ENCODE measurements at regions not wholly inside any gene's neighbourhood (a gene's known extent, or its start where the extent isn't known, plus 50 kb on each side); places are given as distances from the start of the nearest gene placed in this dataset.
"Not testable (repeated sequence)": the region's sequence is repeated elsewhere in the genome, so short reads cannot be mapped to it uniquely, and the experiment has no call there.

- CTCF ChIA-PET: no interaction called here
- POLR2A ChIA-PET: no interaction called here
Observed at GRCh38 chr20:56893226-56893917, 264.3 kb downstream of the TFAP2C start.

GRCh38 chr20:56896447-56896846, 267.3 kb downstream of the TFAP2C start:
- DNase-seq: no peak
- intact Hi-C loops (cut with micrococcal nuclease): no loop called here
- peaks cover 2% of the 10 kb centered on the region for H3K36me3 Mint-ChIP-seq
- CTCF ChIA-PET: no interaction called here
- H3K27me3 Mint-ChIP-seq: peaks cover 2% of the 10 kb centered on the region
- H3K27ac Mint-ChIP-seq: no peak overlapping the region
- POLR2A ChIA-PET: no interaction called here
- H3K4me3 Mint-ChIP-seq: no peak overlapping the region
- H3K4me1 Mint-ChIP-seq (ENCODE audit: low read depth): peaks cover 8% of the 10 kb centered on the region
- no peaks in the 10 kb centered on the region for H3K9me3 Mint-ChIP-seq

More at GRCh38 chr20:56893226-56893917, 264.3 kb downstream of the TFAP2C start:
- DNase-seq: peak; percentile 45
- H3K4me3 Mint-ChIP-seq: no peak overlapping the region
- peak overlapping the region; percentile 42 for H3K27ac Mint-ChIP-seq
- H3K9me3 Mint-ChIP-seq: no peaks in the 10 kb centered on the region
- intact Hi-C loops (cut with micrococcal nuclease): no loop called here
- peaks cover 2% of the 10 kb centered on the region for H3K36me3 Mint-ChIP-seq
- H3K27me3 Mint-ChIP-seq: no peaks in the 10 kb centered on the region
- H3K4me1 Mint-ChIP-seq (ENCODE audit: low read depth): peaks cover 8% of the 10 kb centered on the region

DNA sequence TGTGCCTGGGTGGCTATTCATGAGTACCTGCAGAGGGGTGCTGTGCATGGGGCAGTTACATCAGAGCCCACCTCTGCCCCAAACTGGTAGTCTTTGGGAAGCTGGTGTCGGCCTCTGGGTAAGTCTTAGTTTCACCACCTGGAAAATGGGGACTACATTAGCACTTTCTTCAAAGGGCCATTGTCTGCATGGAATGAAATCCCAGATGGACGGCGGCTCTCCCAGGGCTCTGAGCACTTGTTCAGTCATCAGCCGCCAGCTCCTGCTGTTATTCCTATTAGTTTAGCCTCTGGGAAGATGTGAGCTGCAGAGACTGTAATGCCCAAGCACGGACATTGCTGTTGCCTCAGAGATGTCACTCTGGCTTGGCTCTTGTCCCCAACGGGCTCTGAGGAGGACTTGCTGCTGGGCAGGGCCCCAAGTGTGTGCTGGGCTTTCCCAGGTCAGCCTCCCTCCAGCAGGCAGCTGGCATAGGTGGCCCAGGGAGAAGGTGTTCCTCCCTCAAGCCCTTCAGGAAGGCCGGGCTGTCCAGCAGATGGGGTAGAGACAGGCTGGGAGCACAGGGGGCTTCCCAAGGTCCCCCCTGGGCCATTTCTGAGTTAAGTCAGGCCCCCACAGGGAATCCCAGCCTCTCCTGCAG, 268.3 kb downstream of the TFAP2C start:
- POLR2A ChIA-PET: no interaction called here

DNA sequence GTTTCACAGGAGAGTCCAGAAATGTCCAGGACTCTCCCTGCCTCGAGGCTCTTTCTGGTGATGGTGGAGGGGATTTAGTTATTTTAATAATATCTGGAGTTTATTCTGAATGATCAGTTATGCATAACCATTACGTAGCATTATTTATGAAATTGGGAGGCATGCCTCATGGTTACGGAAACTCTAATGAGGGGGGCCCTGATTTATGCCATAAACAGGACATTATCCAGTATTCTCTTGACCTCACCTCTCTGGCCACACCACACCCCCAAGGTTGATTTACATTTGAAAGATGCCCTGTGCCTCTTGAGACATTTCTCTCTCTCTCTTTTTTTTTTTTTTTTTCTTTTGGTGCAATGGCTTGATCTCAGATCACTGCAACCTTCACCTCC, 268.8 kb downstream of the TFAP2C start:
- Mint-ChIP-seq H3K27me3 (peaks cover 2% of the 10 kb centered on the region), H3K4me1 (ENCODE audit: low read depth) (peaks cover 8% of the 10 kb centered on the region), H3K36me3 (no peaks in the 10 kb centered on the region), H3K9me3 (no peaks in the 10 kb centered on the region), H3K27ac (no peak overlapping the region), H3K4me3 (no peak overlapping the region)
- DNase-seq: no peak
- intact Hi-C loops (cut with micrococcal nuclease): no loop called here
- CTCF ChIA-PET: no interaction called here
- POLR2A ChIA-PET: no interaction called here

More for the DNA sequence above, 268.3 kb downstream of the TFAP2C start:
- intact Hi-C loops (cut with micrococcal nuclease): no loop called here
- Mint-ChIP-seq H3K36me3 (peaks cover 2% of the 10 kb centered on the region), H3K4me1 (ENCODE audit: low read depth) (peaks cover 8% of the 10 kb centered on the region), H3K4me3 (no peak overlapping the region), H3K27ac (no peak overlapping the region), H3K9me3 (no peaks in the 10 kb centered on the region), H3K27me3 (peaks cover 2% of the 10 kb centered on the region)
- no peak for DNase-seq
- CTCF ChIA-PET: no interaction called here

DNA sequence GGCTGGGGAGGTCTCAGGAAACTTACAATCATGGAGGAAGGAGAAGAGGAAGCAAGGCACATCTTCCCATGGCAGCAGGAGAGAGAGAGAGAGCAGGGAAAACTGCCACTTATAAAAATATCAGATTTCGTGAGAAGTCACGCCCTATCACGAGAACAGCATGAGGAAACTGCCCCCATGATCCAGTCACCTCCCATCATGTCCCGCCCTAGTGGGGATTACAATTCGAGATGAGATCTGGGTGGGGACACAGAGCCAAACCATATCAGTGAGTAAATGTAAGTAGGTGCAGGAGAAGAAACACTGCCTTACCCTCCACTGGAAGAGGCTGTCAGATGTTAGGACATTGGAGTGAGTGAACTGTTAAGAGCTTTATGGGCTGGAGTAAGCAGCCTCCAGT, 270.4 kb downstream of the TFAP2C start:
- no peak for DNase-seq
- Mint-ChIP-seq H3K27me3 (peaks cover 2% of the 10 kb centered on the region), H3K4me3 (no peak overlapping the region), H3K36me3 (no peaks in the 10 kb centered on the region), H3K4me1 (ENCODE audit: low read depth) (no peaks in the 10 kb centered on the region), H3K9me3 (no peaks in the 10 kb centered on the region), H3K27ac (no peak overlapping the region)
- intact Hi-C loops (cut with micrococcal nuclease): no loop called here
- POLR2A ChIA-PET: no interaction called here
- CTCF ChIA-PET: no interaction called here

- POLR2A ChIA-PET: no interaction called here
- no peak overlapping the region for H3K27ac Mint-ChIP-seq
- no peak for DNase-seq
- CTCF ChIA-PET: no interaction called here
- H3K4me3 Mint-ChIP-seq: no peak overlapping the region
- intact Hi-C loops (cut with micrococcal nuclease): no loop called here
- no peaks in the 10 kb centered on the region for H3K4me1 Mint-ChIP-seq (ENCODE audit: low read depth)
- H3K27me3 Mint-ChIP-seq: peaks cover 2% of the 10 kb centered on the region
- no peaks in the 10 kb centered on the region for H3K36me3 Mint-ChIP-seq
- no peaks in the 10 kb centered on the region for H3K9me3 Mint-ChIP-seq
Observed at GRCh38 chr20:56900252-56900651, 271.1 kb downstream of the TFAP2C start.

GRCh38 chr20:56903421-56903820, 274.3 kb downstream of the TFAP2C start:
- intact Hi-C loops (cut with micrococcal nuclease): no loop called here
- H3K9me3 Mint-ChIP-seq: no peaks in the 10 kb centered on the region
- H3K27me3 Mint-ChIP-seq: peaks cover 3% of the 10 kb centered on the region
- DNase-seq: no peak
- no peaks in the 10 kb centered on the region for H3K4me1 Mint-ChIP-seq (ENCODE audit: low read depth)
- H3K4me3 Mint-ChIP-seq: no peak overlapping the region
- CTCF ChIA-PET: no interaction called here
- POLR2A ChIA-PET: no interaction called here
- no peaks in the 10 kb centered on the region for H3K36me3 Mint-ChIP-seq
- H3K27ac Mint-ChIP-seq: no peak overlapping the region

DNA sequence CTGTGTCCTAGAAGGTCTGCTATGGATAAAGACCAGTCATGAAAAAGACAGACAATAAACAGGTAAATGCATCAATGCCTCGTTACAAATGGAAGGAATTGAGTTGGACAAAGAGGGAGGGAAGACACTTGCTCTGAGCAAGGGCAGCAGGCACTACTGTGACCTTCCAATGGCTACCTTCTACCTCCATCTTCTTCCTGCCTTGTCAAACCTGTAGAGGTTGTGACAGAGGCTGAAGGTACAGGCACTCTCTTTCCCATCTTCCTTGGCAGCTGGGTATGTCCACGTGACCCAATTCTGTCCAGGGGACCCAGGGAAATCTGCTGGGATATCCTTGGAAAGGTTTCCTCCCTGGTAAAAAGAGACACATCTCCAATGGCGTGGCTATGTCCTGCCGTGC, 274.8 kb downstream of the TFAP2C start:
- Mint-ChIP-seq H3K27me3 (peaks cover 3% of the 10 kb centered on the region), H3K27ac (no peak overlapping the region), H3K4me3 (no peak overlapping the region), H3K9me3 (no peaks in the 10 kb centered on the region), H3K4me1 (ENCODE audit: low read depth) (no peaks in the 10 kb centered on the region), H3K36me3 (no peaks in the 10 kb centered on the region)
- POLR2A ChIA-PET: no interaction called here
- intact Hi-C loops (cut with micrococcal nuclease): no loop called here
- no peak for DNase-seq
- CTCF ChIA-PET: no interaction called here

DNA sequence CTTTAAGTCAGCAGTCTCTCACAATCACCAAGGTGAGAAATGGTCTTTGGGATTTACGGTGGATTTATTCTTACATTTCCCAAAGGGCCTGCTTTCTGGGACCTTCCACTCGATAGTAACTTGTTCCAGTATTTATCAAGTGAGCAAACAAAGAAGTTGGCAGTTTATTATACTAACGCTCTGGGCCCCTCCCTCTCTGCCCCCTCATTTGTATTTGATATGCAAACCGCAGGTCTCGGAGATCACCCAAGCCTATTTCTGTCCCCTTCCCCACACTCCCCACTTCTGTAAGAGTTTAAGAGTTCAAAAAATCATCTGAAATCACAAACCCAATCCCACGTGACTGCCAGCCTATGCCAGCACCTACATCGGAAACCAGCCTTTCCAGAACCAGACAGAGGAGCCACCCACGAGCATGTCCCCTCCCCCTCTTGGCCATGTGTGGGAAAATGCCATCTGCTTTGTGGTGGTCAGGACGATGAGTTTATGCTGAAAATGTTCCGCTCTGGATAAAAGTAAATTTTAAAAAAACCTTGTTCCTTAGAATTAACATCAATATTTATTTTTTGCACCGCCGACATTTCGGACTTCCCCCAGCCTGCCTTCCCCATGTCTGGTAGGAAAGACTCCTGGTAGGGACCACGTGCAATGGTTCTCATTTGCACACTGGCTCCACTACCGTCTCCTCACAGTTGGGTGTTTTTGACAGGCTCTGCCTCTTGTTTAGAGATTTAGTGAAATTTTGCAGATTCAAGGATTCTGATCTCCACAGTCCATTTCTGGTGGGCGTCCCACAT, 281.0 kb downstream of the TFAP2C start:
- intact Hi-C loops (cut with micrococcal nuclease): no loop called here
- no peak overlapping the region for H3K27ac Mint-ChIP-seq
- H3K36me3 Mint-ChIP-seq: no peaks in the 10 kb centered on the region
- ChIA-PET CTCF (no interaction called here), POLR2A (no interaction called here)
- DNase-seq: no peak
- H3K4me1 Mint-ChIP-seq (ENCODE audit: low read depth): no peaks in the 10 kb centered on the region
- H3K4me3 Mint-ChIP-seq: no peak overlapping the region
- H3K27me3 Mint-ChIP-seq: peaks cover 4% of the 10 kb centered on the region
- no peaks in the 10 kb centered on the region for H3K9me3 Mint-ChIP-seq

DNA sequence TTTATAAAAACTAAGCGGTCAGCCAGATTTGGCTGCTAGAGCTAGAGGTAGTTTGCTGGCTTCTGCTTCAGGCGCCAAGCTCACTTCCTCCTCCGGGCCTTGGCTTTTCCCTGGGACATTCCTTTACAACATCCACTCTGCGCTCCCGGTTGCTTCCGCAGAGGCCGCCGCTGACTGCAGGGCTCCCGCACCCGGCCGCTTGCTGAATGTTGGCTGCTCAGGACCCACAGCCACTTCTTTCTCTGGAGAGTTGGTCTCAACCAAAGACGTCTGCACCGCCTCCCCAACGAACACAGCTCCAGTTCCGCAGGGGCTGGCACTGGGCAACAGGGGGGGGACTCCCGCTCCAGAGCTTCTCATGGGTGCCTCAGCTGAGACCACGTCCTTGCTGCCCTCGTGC, 282.8 kb downstream of the TFAP2C start:
- peaks cover 3% of the 10 kb centered on the region for H3K27me3 Mint-ChIP-seq
- ChIA-PET CTCF (no interaction called here), POLR2A (no interaction called here)
- H3K4me1 Mint-ChIP-seq (ENCODE audit: low read depth): no peaks in the 10 kb centered on the region
- no peak for DNase-seq
- no peaks in the 10 kb centered on the region for H3K36me3 Mint-ChIP-seq
- intact Hi-C loops (cut with micrococcal nuclease): no loop called here
- H3K9me3 Mint-ChIP-seq: no peaks in the 10 kb centered on the region
- H3K27ac Mint-ChIP-seq: no peak overlapping the region
- H3K4me3 Mint-ChIP-seq: no peak overlapping the region

GRCh38 chr20:56914532-56914931, 285.4 kb downstream of the TFAP2C start:
- ChIA-PET CTCF (no interaction called here), POLR2A (no interaction called here)
- intact Hi-C loops (cut with micrococcal nuclease): no loop called here
- H3K27ac Mint-ChIP-seq: no peak overlapping the region
- H3K4me3 Mint-ChIP-seq: no peak overlapping the region
- H3K27me3 Mint-ChIP-seq: peaks cover 5% of the 10 kb centered on the region
- no peaks in the 10 kb centered on the region for H3K4me1 Mint-ChIP-seq (ENCODE audit: low read depth)
- H3K9me3 Mint-ChIP-seq: no peaks in the 10 kb centered on the region
- H3K36me3 Mint-ChIP-seq: no peaks in the 10 kb centered on the region
- no peak for DNase-seq

DNA sequence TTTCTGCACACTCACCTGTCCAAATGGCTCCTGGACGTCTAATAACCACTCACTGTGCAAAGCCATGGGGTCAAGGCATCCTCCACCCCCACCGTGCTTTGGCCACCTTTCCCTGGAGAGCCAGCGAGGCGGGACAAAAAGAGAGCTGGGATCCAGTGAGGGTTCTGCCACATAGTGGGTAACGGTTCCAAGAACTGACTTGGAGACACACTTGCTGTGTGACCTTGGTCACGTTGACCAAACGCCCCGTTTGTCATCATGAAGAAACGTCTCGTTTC, 287.2 kb downstream of the TFAP2C start:
- no peaks in the 10 kb centered on the region for H3K4me1 Mint-ChIP-seq (ENCODE audit: low read depth)
- intact Hi-C loops (cut with micrococcal nuclease): no loop called here
- no peak overlapping the region for H3K4me3 Mint-ChIP-seq
- no peaks in the 10 kb centered on the region for H3K9me3 Mint-ChIP-seq
- ChIA-PET CTCF (no interaction called here), POLR2A (no interaction called here)
- no peak for DNase-seq
- H3K36me3 Mint-ChIP-seq: no peaks in the 10 kb centered on the region
- no peak overlapping the region for H3K27ac Mint-ChIP-seq
- H3K27me3 Mint-ChIP-seq: peaks cover 5% of the 10 kb centered on the region

- peaks cover 16% of the 10 kb centered on the region for H3K27me3 Mint-ChIP-seq
- CTCF ChIA-PET; H3K4me1 Mint-ChIP-seq (ENCODE audit: low read depth); H3K36me3 Mint-ChIP-seq; DNase-seq; H3K4me3 Mint-ChIP-seq; H3K27ac Mint-ChIP-seq; H3K9me3 Mint-ChIP-seq; POLR2A ChIA-PET: not testable (repeated sequence)
- intact Hi-C loops (cut with micrococcal nuclease): loop anchor here (10.0 kb wide), 1 partner anchor 285 kb away; no protein-coding TSS in a partner anchor
Observed at GRCh38 chr20:56920041-56920440, 290.9 kb downstream of the TFAP2C start.

Measured in activated CD4-positive, alpha-beta memory T cell treated with anti-CD3 and anti-CD28 coated beads for 36 hours (primary cell).